Panc1 (cell line): ENCODE measurements at regions not wholly inside any gene's neighbourhood (a gene's known extent, or its start where the extent isn't known, plus 50 kb on each side); places are given as distances from the start of the nearest gene placed in this dataset.

Source experiments
- POLR2AphosphoS5 ChIP-seq: IDR thresholded peaks from 2 replicates; pipeline ENCODE4 v1.6.1; 2012; ENCODE audit warnings: mild to moderate bottlenecking, low read depth, low read length, moderate library complexity
- TF ChIP-seq, protein P1 (sequence below): fragments of 450-650 bp; IDR thresholded peaks from 2 replicates; pipeline ENCODE4 v1.5.1; 2017; ENCODE audit warnings: mild to moderate bottlenecking

GRCh38 chr6:149170564-149171452 is 146.7 kb upstream of the TAB2 start:
- TF ChIP-seq, protein P1, sequence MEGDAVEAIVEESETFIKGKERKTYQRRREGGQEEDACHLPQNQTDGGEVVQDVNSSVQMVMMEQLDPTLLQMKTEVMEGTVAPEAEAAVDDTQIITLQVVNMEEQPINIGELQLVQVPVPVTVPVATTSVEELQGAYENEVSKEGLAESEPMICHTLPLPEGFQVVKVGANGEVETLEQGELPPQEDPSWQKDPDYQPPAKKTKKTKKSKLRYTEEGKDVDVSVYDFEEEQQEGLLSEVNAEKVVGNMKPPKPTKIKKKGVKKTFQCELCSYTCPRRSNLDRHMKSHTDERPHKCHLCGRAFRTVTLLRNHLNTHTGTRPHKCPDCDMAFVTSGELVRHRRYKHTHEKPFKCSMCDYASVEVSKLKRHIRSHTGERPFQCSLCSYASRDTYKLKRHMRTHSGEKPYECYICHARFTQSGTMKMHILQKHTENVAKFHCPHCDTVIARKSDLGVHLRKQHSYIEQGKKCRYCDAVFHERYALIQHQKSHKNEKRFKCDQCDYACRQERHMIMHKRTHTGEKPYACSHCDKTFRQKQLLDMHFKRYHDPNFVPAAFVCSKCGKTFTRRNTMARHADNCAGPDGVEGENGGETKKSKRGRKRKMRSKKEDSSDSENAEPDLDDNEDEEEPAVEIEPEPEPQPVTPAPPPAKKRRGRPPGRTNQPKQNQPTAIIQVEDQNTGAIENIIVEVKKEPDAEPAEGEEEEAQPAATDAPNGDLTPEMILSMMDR, result no peak
- TF ChIP-seq POLR2AphosphoS5, result no peak
